ENCODE measurements at regions not wholly inside any gene's neighbourhood (a gene's known extent, or its start where the extent isn't known, plus 50 kb on each side); places are given as distances from the start of the nearest gene placed in this dataset. TPM values are rescaled to one million over a fixed set of nuclear protein-coding genes. Genes with fewer than 3 reads are reported as not detected.

- TF ChIP-seq ZNF687 (IDR thresholded peaks at IDR 0.05) (peak; percentile 85), ATF7 (IDR thresholded peaks at IDR 0.05; ENCODE audit: low read depth) (no peak), ZBTB40 (IDR thresholded peaks at IDR 0.05; ENCODE audit: borderline replicate concordance) (peak; percentile 25; the same call in 1 of the 2 replicates), GABPA (IDR thresholded peaks at IDR 0.05; ENCODE audit: low read depth) (peak; percentile 58; the same call in 1 of the 2 replicates), MXI1 (IDR thresholded peaks at IDR 0.05; ENCODE audit: low read depth, low read length) (0 out of 2 replicates have a peak, but pooled peaks have one; percentile 20)
Measured at GRCh38 chrX:10106806-10107205, 50.0 kb upstream of the CLCN4 start (continued).

Small RNA genes in the stretch of these regions (small RNA-seq; reads per million reads assigned to genes)
- not detected for gene RF00019

All from GM12878 (cell line).